ENCODE measurements at regions not wholly inside any gene's neighbourhood (a gene's known extent, or its start where the extent isn't known, plus 50 kb on each side); places are given as distances from the start of the nearest gene placed in this dataset.

GRCh38 chr11:86136538-86136937 lies 67.7 kb upstream of the PICALM start:
- no peak for TF ChIP-seq EZH2phosphoT487 (IDR thresholded peaks at IDR 0.05; ENCODE audit: insufficient read depth, low read depth)
- no peak for TF ChIP-seq EZH2 (IDR thresholded peaks at IDR 0.05; ENCODE audit: insufficient read depth, poor library complexity, severe bottlenecking)
